Dedifferentiated amniotic fluid mesenchymal stem cell (primary cell): ENCODE measurements at regions not wholly inside any gene's neighbourhood (a gene's known extent, or its start where the extent isn't known, plus 50 kb on each side); places are given as distances from the start of the nearest gene placed in this dataset.

Experiments used
- DNase-seq: peaks from one replicate; pipeline ENCODE4 v3.0.0-alpha.2; 2016; ENCODE audit errors: extremely low spot score

GRCh38 chrX:36436361-36436760 is 516.8 kb downstream of the CFAP47 start:
- no peak for DNase-seq

DNA sequence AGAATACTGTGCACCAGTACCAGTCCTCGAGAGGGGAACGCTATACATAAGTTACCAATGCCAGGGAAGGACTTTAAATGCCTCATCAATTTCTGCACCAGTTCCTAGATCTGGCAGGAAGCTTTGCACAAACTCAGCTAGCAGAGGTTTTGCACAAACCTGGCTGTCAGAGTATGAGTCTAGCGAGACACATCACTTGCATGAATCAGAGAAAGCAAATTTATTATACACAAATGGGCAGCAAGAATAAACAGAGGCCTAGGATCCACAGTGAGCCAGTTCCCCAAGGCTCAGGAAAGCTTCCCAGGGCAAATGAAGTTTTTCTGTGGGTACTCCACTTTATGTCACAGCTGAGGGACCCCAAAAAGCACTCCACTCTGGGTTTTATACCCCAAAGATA is 523.5 kb downstream of the CFAP47 start:
- DNase-seq = no peak

- no peak for DNase-seq
These were observed 526.0 kb downstream of the CFAP47 start for GRCh38 chrX:36445566-36445965.

- DNase-seq = no peak
These were observed 542.6 kb downstream of the CFAP47 start for GRCh38 chrX:36462142-36462541.

DNA sequence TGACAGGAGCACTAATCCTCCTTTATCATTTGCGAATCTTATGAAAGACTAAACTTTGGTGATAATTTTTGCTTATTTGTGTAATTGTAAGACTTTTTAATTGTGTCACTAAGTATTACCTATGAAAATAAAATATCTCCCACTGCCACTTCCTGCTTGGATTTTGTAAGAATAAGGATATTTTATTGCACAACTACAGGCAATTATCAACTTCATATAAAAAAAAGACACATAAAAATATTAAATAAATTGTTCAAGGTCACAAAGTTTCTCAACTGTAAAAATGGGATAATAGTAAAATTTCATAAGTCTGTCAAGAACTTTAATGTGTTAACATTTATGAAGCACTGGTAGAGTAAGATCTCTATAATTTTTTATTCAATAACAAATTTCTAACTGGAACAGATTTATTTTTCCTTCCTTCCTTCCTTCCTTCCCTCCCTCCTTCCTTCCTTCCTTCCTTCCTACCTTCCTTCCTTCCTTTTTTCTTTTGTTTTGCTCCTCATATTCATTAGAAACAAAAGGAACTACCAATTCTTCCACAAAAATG is 527.6 kb upstream of the FAM47C start:
- no peak for DNase-seq

- no peak for DNase-seq
These were observed 506.9 kb upstream of the FAM47C start for GRCh38 chrX:36501169-36501702.

DNA sequence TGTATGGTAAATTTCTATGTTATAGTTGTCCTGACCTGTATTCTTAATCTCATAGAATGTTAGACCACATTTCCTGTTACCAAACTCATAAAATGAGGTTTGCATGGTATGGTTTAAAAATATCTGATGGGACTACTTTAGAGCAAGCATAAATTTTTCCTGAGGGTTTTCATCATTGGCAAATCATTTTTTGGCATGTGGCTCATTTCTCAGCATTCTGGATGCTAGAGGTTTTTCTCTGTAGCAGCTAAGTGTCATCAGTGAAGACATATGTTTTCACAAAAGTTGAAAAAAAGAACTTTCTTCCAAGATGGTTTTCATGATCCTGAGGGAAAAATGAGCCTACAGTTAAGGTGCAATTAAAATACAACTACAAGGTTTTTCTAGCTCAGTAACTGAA is 503.5 kb upstream of the FAM47C start:
- no peak for DNase-seq

DNA sequence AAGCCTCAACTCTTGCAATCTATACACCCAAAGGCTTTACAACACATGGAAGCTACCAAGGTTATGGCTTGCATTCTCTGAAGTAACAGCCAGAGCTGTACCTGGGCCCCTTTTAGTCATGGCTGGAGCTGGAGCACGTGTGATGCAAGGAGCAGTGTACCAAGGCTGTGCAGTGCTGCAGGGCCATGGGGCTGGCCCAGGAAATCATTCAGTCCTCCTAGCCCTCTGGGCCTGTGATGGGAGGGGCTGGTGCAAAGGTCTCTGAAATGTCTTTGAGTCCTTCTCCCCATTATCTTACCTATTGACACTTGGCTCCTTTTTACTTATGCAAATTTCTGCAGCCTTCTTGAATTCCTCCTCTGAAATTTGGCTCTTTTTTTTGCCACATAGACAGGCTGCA is 500.1 kb upstream of the FAM47C start:
- DNase-seq = no peak

GRCh38 chrX:36510736-36511135 is 497.4 kb upstream of the FAM47C start:
- no peak for DNase-seq

DNA sequence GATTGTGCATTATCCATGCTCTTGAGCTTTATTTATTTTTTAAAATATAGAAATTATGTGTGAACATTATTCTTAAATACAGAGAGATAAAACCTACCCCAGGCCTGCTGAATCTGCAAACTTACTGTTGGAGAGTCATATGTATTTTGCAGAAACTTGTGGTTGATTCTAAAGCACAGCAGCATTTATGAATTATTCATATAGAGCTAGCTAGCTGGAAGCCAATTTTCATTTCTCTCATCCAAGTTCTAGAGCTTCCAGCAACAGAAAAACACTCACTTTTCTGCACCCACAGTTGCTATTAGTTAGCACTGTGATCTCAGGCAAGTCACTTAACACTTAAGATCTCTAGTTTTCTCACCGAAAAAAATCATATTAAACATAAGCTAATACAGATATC is 479.5 kb upstream of the FAM47C start:
- no peak for DNase-seq

- no peak for DNase-seq
These were observed 473.3 kb upstream of the FAM47C start for GRCh38 chrX:36534900-36535299.

DNA sequence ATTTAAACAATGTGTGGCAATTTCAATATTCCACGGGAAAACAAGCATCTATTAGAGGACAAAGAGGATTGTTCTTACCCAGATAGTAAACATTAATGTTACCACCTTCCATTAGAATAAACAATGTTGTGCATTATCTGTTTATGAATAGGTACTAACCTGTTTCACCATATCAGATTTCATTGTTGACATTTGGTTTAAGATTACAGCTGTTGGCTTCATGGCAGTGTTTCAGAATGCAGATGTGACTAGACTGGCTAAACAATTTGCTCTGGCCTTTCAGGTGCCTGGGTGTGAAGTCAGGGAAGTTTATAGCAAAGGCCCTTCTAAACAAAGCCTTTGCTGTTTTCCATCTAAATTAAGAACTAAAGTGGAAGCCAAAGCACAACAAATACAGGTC is 464.7 kb upstream of the FAM47C start:
- DNase-seq = no peak

DNA sequence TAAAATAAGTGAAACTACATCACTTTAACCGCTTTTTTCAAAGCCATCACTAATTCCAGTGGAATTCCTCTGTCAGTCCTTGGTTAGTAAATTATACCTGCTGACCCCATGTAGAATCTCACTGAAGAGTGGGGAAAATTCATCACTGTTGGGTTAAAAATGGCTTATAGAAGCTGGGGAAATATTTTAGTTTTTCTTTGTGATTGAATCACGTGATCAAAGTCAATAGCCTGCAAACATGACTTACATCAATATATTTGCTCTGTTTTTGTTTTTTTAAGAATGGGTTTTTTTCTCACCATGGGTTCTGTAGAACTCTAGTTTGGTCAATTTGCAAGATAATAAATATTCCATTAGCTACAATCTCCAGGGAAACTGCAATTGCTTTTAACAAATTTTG is 445.2 kb upstream of the FAM47C start:
- no peak for DNase-seq

GRCh38 chrX:36568946-36569345 is 439.2 kb upstream of the FAM47C start:
- no peak for DNase-seq

GRCh38 chrX:36573720-36574119 is 434.4 kb upstream of the FAM47C start:
- no peak for DNase-seq

- DNase-seq = no peak
These were observed 432.5 kb upstream of the FAM47C start for GRCh38 chrX:36575670-36576069.

DNA sequence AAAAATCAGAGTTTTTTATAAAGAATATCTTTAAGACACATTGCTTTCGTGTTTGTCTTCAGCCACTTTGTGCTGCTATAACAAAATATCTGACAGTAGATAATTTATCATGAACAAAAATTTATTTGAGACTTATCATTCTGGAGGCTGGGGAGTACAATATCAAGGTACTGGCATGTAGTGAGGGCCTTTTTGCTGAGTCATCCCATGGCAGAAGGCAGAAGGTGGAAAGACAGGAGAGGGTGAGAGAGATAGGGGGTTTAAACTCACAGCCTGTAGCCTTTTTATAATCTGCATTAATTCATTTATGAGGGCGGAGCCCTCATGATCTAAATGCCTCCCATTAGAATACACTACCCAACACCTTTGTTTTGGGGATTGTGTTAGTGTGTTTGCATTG is 431.2 kb upstream of the FAM47C start:
- no peak for DNase-seq

- DNase-seq = no peak
These were observed 427.1 kb upstream of the FAM47C start for GRCh38 chrX:36581030-36581429.

GRCh38 chrX:36583674-36584073 is 424.5 kb upstream of the FAM47C start:
- DNase-seq = no peak

GRCh38 chrX:36609616-36610585 is 398.3 kb upstream of the FAM47C start:
- DNase-seq = no peak

- DNase-seq = no peak
These were observed 381.3 kb upstream of the FAM47C start for GRCh38 chrX:36626898-36627297.

DNA sequence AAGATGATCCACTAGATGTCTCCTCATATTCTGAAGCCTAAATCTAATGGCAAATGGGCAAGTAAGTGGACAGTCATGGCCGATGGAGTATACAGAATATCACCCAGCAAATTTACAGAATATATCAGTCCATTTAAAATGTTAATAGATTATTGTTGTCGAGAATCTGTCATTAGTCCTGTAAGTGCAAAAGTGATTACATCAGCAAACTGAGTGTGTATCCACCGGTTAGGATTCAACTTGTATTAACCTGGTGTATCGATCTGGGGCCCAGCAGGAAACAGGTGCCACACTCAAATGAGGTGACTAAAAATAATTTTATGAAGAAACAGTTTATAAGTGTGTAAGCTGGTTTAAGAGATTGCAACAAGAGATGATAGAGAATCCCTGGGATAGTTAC is 367.9 kb upstream of the FAM47C start:
- DNase-seq = no peak

- DNase-seq = no peak
These were observed 366.1 kb upstream of the FAM47C start for GRCh38 chrX:36642052-36642451.
